ENCODE measurements at regions not wholly inside any gene's neighbourhood (a gene's known extent, or its start where the extent isn't known, plus 50 kb on each side); places are given as distances from the start of the nearest gene placed in this dataset.

DNA sequence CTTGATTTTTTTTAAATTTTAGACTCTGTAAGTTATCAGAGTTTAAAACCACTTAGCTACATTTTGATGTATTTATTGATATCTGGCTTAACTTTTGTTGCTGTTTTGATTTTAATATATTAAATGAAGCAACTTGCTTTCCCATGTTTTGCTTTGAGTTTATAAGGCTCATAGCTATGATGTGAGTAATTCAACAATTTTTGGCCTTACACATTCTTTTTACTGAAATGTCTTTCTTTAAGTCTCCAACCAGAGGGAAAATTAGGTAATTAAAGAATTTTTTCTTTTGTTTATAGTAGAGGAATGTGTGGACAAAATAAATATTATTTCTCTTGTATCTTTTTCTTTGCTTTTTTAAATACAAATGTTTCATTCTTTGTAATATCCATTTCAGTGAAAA lies 258.3 kb upstream of the ADAMTS5 start:
- TF ChIP-seq POLR2A (IDR thresholded peaks at IDR 0.05), result no peak
- TF ChIP-seq, protein P1, sequence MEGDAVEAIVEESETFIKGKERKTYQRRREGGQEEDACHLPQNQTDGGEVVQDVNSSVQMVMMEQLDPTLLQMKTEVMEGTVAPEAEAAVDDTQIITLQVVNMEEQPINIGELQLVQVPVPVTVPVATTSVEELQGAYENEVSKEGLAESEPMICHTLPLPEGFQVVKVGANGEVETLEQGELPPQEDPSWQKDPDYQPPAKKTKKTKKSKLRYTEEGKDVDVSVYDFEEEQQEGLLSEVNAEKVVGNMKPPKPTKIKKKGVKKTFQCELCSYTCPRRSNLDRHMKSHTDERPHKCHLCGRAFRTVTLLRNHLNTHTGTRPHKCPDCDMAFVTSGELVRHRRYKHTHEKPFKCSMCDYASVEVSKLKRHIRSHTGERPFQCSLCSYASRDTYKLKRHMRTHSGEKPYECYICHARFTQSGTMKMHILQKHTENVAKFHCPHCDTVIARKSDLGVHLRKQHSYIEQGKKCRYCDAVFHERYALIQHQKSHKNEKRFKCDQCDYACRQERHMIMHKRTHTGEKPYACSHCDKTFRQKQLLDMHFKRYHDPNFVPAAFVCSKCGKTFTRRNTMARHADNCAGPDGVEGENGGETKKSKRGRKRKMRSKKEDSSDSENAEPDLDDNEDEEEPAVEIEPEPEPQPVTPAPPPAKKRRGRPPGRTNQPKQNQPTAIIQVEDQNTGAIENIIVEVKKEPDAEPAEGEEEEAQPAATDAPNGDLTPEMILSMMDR (IDR thresholded peaks at IDR 0.05), result no peak
